Neuronal stem cell (in vitro differentiated cells): ENCODE measurements at regions not wholly inside any gene's neighbourhood (a gene's known extent, or its start where the extent isn't known, plus 50 kb on each side); places are given as distances from the start of the nearest gene placed in this dataset.

Experiments
- DNase-seq: peaks from one replicate; pipeline ENCODE4 v3.0.0-alpha.2; 2013; ENCODE audit warnings: low spot score
- H2AFZ ChIP-seq: one replicate; pipeline ENCODE4 v1.6.1; 2013; ENCODE audit warnings: mild to moderate bottlenecking, low read length, inconsistent platforms
- H2AK5ac ChIP-seq: 2 replicates; pipeline ENCODE4 v1.6.1; 2013; ENCODE audit warnings: low read depth, mild to moderate bottlenecking, inconsistent platforms, low read length, moderate library complexity, mixed read lengths
- H2BK120ac ChIP-seq: 2 replicates; pipeline ENCODE4 v1.6.1; 2013; ENCODE audit warnings: low read depth, mild to moderate bottlenecking, inconsistent platforms, low read length, moderate library complexity, mixed read lengths
- H2BK12ac ChIP-seq: one replicate; pipeline ENCODE4 v1.6.1; 2013; ENCODE audit warnings: low read length, inconsistent platforms
- H2BK15ac ChIP-seq: 2 replicates; pipeline ENCODE4 v1.6.1; 2013; ENCODE audit warnings: mild to moderate bottlenecking, low read length, inconsistent platforms, mixed read lengths
- H2BK5ac ChIP-seq: one replicate; pipeline ENCODE4 v1.6.1; 2013; ENCODE audit warnings: inconsistent platforms, mild to moderate bottlenecking, low read length, moderate library complexity
- H3K14ac ChIP-seq: one replicate; pipeline ENCODE4 v1.6.1; 2013; ENCODE audit warnings: low read length, inconsistent platforms
- H3K18ac ChIP-seq: 2 replicates; pipeline ENCODE4 v1.6.1; 2013; ENCODE audit warnings: low read length, inconsistent platforms
- H3K23ac ChIP-seq: 2 replicates; pipeline ENCODE4 v1.6.1; 2013; ENCODE audit warnings: low read depth, mild to moderate bottlenecking, mixed read lengths, low read length, inconsistent platforms; ENCODE audit not compliant: poor library complexity
- H3K27ac ChIP-seq: replicated peaks from 3 replicates; pipeline ENCODE4 v1.5.1; 2013; ENCODE audit warnings: low read length, inconsistent platforms
- H3K27me3 ChIP-seq, 3 experiments: 2 replicates each; pipeline ENCODE4 v1.6.1; 2013; ENCODE audit warnings: low read length in 3 of 3, mild to moderate bottlenecking in 2 of 3, inconsistent platforms in 1 of 3, low read depth in 1 of 3, mixed read lengths in 1 of 3, moderate library complexity in 1 of 3; ENCODE audit not compliant: control insufficient read depth in 3 of 3, insufficient read depth in 3 of 3
- H3K36me3 ChIP-seq, 2 donors: replicated peaks in 1 of 2; 2 replicates each; pipeline ENCODE4 v1.6.1; 2013; ENCODE audit warnings: low read length in 2 of 2; ENCODE audit not compliant: control insufficient read depth in 2 of 2, insufficient read depth in 2 of 2
- H3K4ac ChIP-seq: 2 replicates; pipeline ENCODE4 v1.6.1; 2013; ENCODE audit warnings: inconsistent platforms, mild to moderate bottlenecking, low read length, moderate library complexity
- H3K4me1 ChIP-seq, 2 donors: 1 replicate in 1 of 2; 2 replicates in 1 of 2; pipeline ENCODE4 v1.6.1; 2013; ENCODE audit warnings: low read length in 2 of 2, low read depth in 1 of 2; ENCODE audit not compliant: control insufficient read depth in 2 of 2, insufficient read depth in 1 of 2
- H3K4me2 ChIP-seq: one replicate; pipeline ENCODE4 v1.6.1; 2013; ENCODE audit warnings: mild to moderate bottlenecking, low read length, inconsistent platforms; ENCODE audit not compliant: insufficient read depth, poor library complexity, severe bottlenecking
- H3K4me3 ChIP-seq, 2 donors: 2 replicates each; pipeline ENCODE4 v1.5.1; 2013; ENCODE audit warnings: low read length in 2 of 2, mild to moderate bottlenecking in 2 of 2, inconsistent platforms in 1 of 2, moderate library complexity in 1 of 2
- H3K79me1 ChIP-seq: one replicate; pipeline ENCODE4 v1.6.1; 2013; ENCODE audit warnings: low read depth, mild to moderate bottlenecking, inconsistent platforms, low read length, moderate library complexity
- H3K9ac ChIP-seq: one replicate; pipeline ENCODE4 v1.6.1; 2013; ENCODE audit warnings: mild to moderate bottlenecking, low read depth, low read length, inconsistent platforms; ENCODE audit not compliant: poor library complexity
- H3K9me3 ChIP-seq, 2 donors: replicated peaks in 1 of 2; 2 replicates each; pipeline versions ENCODE3 to v1.6.1; 2013; ENCODE audit warnings: low read length in 2 of 2, mild to moderate bottlenecking in 2 of 2, inconsistent platforms in 1 of 2, low read depth in 1 of 2, mixed read lengths in 1 of 2, moderate library complexity in 1 of 2; ENCODE audit not compliant: control insufficient read depth in 2 of 2, insufficient read depth in 1 of 2
- H4K8ac ChIP-seq: one replicate; pipeline ENCODE4 v1.6.1; 2013; ENCODE audit warnings: low read depth, mild to moderate bottlenecking, inconsistent platforms, low read length, moderate library complexity
- H4K91ac ChIP-seq: one replicate; pipeline ENCODE4 v1.6.1; 2013; ENCODE audit warnings: low read length, low read depth, mild to moderate bottlenecking, inconsistent platforms; ENCODE audit not compliant: poor library complexity
- WGBS, 2 donors: extraction: QIAGEN DNeasy Blood & Tissue Kit; methylation state at CpG; one replicate each; pipeline ENCODE4 v1.1.7; 2013; ENCODE audit warnings: missing lambda C conversion rate in 2 of 2, mixed read lengths in 1 of 2; ENCODE audit not compliant: insufficient read length in 2 of 2, insufficient replicate concordance in 1 of 2; ENCODE audit errors: extremely low coverage in 2 of 2; 5-methylcytosine and 5-hydroxymethylcytosine counted together

- Histone ChIP-seq H4K8ac (no peak overlapping the region), H3K36me3 (no peaks in the 10 kb centered on the region), H3K4me3 (no peak overlapping the region), H3K18ac (no peak overlapping the region), H3K4me1 (peaks cover 0 to 2% of the 10 kb centered on the region in 2 donors), H2BK5ac (no peak overlapping the region), H3K4ac (no peak overlapping the region), H2BK120ac (no peak overlapping the region), H3K9me3 (no peaks in the 10 kb centered on the region), H3K14ac (no peak overlapping the region), H2AFZ (peak overlapping the region; percentile 70), H4K91ac (no peak overlapping the region), H3K27me3 (peaks cover 0 to 2% (median 0%) of the 10 kb centered on the region in 3 experiments), H2BK12ac (no peak overlapping the region), H3K4me2 (no peak overlapping the region), H3K27ac (no peak overlapping the region), H2BK15ac (no peak overlapping the region), H3K23ac (no peak overlapping the region), H3K9ac (no peak overlapping the region), H2AK5ac (no peak overlapping the region), H3K79me1 (no peaks in the 10 kb centered on the region)
- DNase-seq: no peak
- WGBS, 2 donors: no CpG with 5 or more reads among the region's 7 CpGs
These were observed 152.0 kb upstream of the USP9X start for GRCh38 chrX:40933132-40933705.

GRCh38 chrX:40933706-40934425, 151.4 kb upstream of the USP9X start:
- WGBS, 2 donors: no CpG with 5 or more reads among the region's 5 CpGs
- Histone ChIP-seq H3K27ac (no peak overlapping the region), H2AK5ac (no peak overlapping the region)

GRCh38 chrX:40936827-40937226, 148.4 kb upstream of the USP9X start:
- Histone ChIP-seq H3K4me2 (no peak overlapping the region), H4K91ac (no peak overlapping the region), H3K79me1 (no peaks in the 10 kb centered on the region), H3K23ac (no peak overlapping the region), H2BK15ac (no peak overlapping the region), H2AK5ac (no peak overlapping the region), H2BK120ac (no peak overlapping the region), H2BK12ac (no peak overlapping the region), H3K4me3 (no peak overlapping the region), H3K4me1 (peaks cover 0 to 2% of the 10 kb centered on the region in 2 donors), H2AFZ (no peak overlapping the region), H2BK5ac (no peak overlapping the region), H3K36me3 (no peaks in the 10 kb centered on the region), H3K9me3 (no peaks in the 10 kb centered on the region), H3K4ac (no peak overlapping the region), H3K9ac (no peak overlapping the region), H4K8ac (no peak overlapping the region), H3K27ac (no peak overlapping the region), H3K18ac (no peak overlapping the region), H3K14ac (no peak overlapping the region), H3K27me3 (peaks cover 0 to 2% (median 0%) of the 10 kb centered on the region in 3 experiments)
- WGBS, 2 donors: no CpG with 5 or more reads among the region's 6 CpGs
- DNase-seq: no peak

More at GRCh38 chrX:40933706-40934425, 151.4 kb upstream of the USP9X start:
- H3K79me1 ChIP-seq: no peaks in the 10 kb centered on the region
- no peak overlapping the region for H2BK15ac ChIP-seq
- H2BK120ac ChIP-seq: no peak overlapping the region
- H3K36me3 ChIP-seq: no peaks in the 10 kb centered on the region
- H3K4ac ChIP-seq: no peak overlapping the region
- H3K4me2 ChIP-seq: no peak overlapping the region
- H3K9ac ChIP-seq: no peak overlapping the region
- no peak for DNase-seq
- H4K91ac ChIP-seq: no peak overlapping the region
- H3K4me1 ChIP-seq: peaks cover 0 to 2% of the 10 kb centered on the region in 2 donors
- no peak overlapping the region for H3K18ac ChIP-seq
- peaks cover 0 to 2% (median 0%) of the 10 kb centered on the region in 3 experiments for H3K27me3 ChIP-seq
- no peak overlapping the region for H3K23ac ChIP-seq
- H4K8ac ChIP-seq: no peak overlapping the region
- no peak overlapping the region for H2BK12ac ChIP-seq
- H2AFZ ChIP-seq: peak overlapping the region; percentile 70
- no peak overlapping the region for H2BK5ac ChIP-seq
- no peak overlapping the region for H3K14ac ChIP-seq
- H3K9me3 ChIP-seq: no peaks in the 10 kb centered on the region
- no peak overlapping the region for H3K4me3 ChIP-seq

- peaks cover 0 to 2% of the 10 kb centered on the region in 2 donors for H3K4me1 ChIP-seq
- no peak overlapping the region for H2BK12ac ChIP-seq
- H3K9ac ChIP-seq: no peak overlapping the region
- no peak for DNase-seq
- no peak overlapping the region for H3K4me2 ChIP-seq
- no peak overlapping the region for H2BK15ac ChIP-seq
- no peak overlapping the region for H4K91ac ChIP-seq
- no peak overlapping the region for H2AFZ ChIP-seq
- H3K14ac ChIP-seq: no peak overlapping the region
- no peak overlapping the region for H4K8ac ChIP-seq
- H3K9me3 ChIP-seq: no peaks in the 10 kb centered on the region
- H3K79me1 ChIP-seq: no peaks in the 10 kb centered on the region
- no peak overlapping the region for H3K4me3 ChIP-seq
- no CpG with 5 or more reads among the region's 5 CpGs for WGBS, 2 donors
- no peak overlapping the region for H3K27ac ChIP-seq
- no peak overlapping the region for H3K23ac ChIP-seq
- H3K18ac ChIP-seq: no peak overlapping the region
- no peaks in the 10 kb centered on the region for H3K36me3 ChIP-seq
- H2BK120ac ChIP-seq: no peak overlapping the region
- H2BK5ac ChIP-seq: no peak overlapping the region
- no peak overlapping the region for H3K4ac ChIP-seq
- no peak overlapping the region for H2AK5ac ChIP-seq
- peaks cover 0 to 2% (median 0%) of the 10 kb centered on the region in 3 experiments for H3K27me3 ChIP-seq
These were observed 146.8 kb upstream of the USP9X start for GRCh38 chrX:40938423-40938822.
